ENCODE measurements at regions not wholly inside any gene's neighbourhood (a gene's known extent, or its start where the extent isn't known, plus 50 kb on each side); places are given as distances from the start of the nearest gene placed in this dataset.

DNA sequence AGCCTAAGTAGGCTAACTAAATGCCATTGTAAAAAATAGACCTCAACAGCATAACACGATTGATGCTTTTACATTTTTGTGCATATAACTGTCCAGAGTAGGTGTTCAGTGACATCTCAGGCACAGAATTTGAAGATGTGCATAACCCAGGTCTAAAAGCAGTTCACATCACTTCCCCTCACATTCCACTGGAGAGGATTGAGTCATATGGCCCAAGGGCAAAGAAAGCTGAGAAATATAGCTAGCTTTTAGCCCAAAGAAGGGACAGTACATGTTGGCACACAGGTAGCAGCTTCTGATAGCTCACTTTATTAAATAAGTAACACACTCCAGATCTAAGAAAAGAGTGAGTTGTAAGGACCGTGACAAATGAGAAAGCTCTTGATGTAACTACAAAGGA, 2259.5 kb upstream of the WWC1 start:
- no peak overlapping the region for H3K4me3 ChIP-seq (replicated peaks; ENCODE audit: low read depth, low read length)
- no peak for DNase-seq (ENCODE audit: extremely low read depth, insufficient read length)
- H3K36me3 ChIP-seq (ENCODE audit: control insufficient read depth, insufficient read depth, low read length): no peaks in the 10 kb centered on the region
- H3K27me3 ChIP-seq (replicated peaks; ENCODE audit: control insufficient read depth, insufficient read depth, low read length): no peaks in the 10 kb centered on the region
- TF ChIP-seq, protein P1, sequence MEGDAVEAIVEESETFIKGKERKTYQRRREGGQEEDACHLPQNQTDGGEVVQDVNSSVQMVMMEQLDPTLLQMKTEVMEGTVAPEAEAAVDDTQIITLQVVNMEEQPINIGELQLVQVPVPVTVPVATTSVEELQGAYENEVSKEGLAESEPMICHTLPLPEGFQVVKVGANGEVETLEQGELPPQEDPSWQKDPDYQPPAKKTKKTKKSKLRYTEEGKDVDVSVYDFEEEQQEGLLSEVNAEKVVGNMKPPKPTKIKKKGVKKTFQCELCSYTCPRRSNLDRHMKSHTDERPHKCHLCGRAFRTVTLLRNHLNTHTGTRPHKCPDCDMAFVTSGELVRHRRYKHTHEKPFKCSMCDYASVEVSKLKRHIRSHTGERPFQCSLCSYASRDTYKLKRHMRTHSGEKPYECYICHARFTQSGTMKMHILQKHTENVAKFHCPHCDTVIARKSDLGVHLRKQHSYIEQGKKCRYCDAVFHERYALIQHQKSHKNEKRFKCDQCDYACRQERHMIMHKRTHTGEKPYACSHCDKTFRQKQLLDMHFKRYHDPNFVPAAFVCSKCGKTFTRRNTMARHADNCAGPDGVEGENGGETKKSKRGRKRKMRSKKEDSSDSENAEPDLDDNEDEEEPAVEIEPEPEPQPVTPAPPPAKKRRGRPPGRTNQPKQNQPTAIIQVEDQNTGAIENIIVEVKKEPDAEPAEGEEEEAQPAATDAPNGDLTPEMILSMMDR (IDR thresholded peaks at IDR 0.05; ENCODE audit: insufficient read depth, low read length, poor library complexity, severe bottlenecking): no peak

DNA sequence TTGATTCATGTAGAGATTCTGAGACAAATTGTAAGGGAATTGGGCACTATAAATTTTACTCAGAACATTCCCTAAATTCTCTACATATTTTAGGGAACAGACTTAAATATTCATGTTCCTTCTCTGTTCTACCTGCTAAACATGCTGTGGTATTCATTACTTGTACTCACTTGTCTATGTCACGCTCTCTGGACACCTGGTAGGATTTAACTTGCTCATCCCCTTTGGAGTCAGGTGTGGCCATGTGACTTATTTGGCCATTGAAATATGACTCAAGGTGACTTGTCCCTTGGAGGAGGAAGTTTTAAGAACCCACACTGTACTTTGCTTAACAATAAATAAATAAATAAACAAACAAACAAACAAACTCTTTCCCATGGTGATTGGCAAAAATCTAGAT, 2258.8 kb upstream of the WWC1 start:
- H3K36me3 ChIP-seq (ENCODE audit: control insufficient read depth, insufficient read depth, low read length): no peaks in the 10 kb centered on the region
- TF ChIP-seq, protein P1 (IDR thresholded peaks at IDR 0.05; ENCODE audit: insufficient read depth, low read length, poor library complexity, severe bottlenecking): no peak
- no peaks in the 10 kb centered on the region for H3K27me3 ChIP-seq (replicated peaks; ENCODE audit: control insufficient read depth, insufficient read depth, low read length)
- no peak overlapping the region for H3K4me3 ChIP-seq (replicated peaks; ENCODE audit: low read depth, low read length)
- no peak for DNase-seq (ENCODE audit: extremely low read depth, insufficient read length)

DNA sequence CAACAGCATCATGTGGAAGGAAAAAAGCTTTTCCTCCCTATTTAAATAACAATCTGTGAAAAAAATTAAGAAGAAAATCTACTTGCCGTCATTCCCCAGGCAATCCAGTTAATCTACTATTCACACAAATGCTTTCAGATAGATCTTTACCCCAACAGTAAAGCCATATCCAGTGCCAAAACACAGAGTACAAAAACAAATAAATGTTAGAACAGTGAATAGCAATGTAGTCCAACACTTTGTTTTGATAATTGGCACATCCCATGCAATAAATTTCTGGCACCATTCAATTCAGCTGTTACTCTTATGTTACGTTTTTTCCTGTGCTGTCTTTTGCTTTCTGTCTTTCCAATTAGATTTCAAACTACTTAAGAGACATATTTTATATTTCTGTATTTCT, 2245.5 kb upstream of the WWC1 start:
- TF ChIP-seq, protein P1 (IDR thresholded peaks at IDR 0.05; ENCODE audit: insufficient read depth, low read length, poor library complexity, severe bottlenecking): no peak
- no peak for DNase-seq (ENCODE audit: extremely low read depth, insufficient read length)
- Histone ChIP-seq H3K36me3 (ENCODE audit: control insufficient read depth, insufficient read depth, low read length) (no peaks in the 10 kb centered on the region), H3K27me3 (replicated peaks; ENCODE audit: control insufficient read depth, insufficient read depth, low read length) (no peaks in the 10 kb centered on the region), H3K4me3 (replicated peaks; ENCODE audit: low read depth, low read length) (no peak overlapping the region)

DNA sequence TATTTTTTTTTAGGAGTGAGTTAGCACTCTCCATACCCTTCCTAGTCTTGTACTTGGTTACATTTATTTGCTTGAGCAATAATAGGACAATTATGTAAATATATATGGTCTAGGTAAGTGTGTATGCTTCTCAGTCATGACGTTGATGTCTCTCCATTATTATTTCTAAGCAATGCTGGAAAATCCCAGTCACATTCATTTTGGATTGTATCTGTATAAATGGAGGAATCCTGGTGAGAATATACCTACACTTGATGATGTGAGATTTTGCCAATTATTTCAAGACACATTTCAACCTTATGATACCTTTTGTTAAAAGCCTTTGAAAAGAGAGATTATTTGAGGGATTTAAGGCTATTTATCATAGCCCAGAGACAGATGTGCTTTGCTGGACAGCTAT, 2244.5 kb upstream of the WWC1 start:
- no peaks in the 10 kb centered on the region for H3K27me3 ChIP-seq (replicated peaks; ENCODE audit: control insufficient read depth, insufficient read depth, low read length)
- no peak for DNase-seq (ENCODE audit: extremely low read depth, insufficient read length)
- TF ChIP-seq, protein P1 (IDR thresholded peaks at IDR 0.05; ENCODE audit: insufficient read depth, low read length, poor library complexity, severe bottlenecking): no peak
- no peak overlapping the region for H3K4me3 ChIP-seq (replicated peaks; ENCODE audit: low read depth, low read length)
- no peaks in the 10 kb centered on the region for H3K36me3 ChIP-seq (ENCODE audit: control insufficient read depth, insufficient read depth, low read length)

DNA sequence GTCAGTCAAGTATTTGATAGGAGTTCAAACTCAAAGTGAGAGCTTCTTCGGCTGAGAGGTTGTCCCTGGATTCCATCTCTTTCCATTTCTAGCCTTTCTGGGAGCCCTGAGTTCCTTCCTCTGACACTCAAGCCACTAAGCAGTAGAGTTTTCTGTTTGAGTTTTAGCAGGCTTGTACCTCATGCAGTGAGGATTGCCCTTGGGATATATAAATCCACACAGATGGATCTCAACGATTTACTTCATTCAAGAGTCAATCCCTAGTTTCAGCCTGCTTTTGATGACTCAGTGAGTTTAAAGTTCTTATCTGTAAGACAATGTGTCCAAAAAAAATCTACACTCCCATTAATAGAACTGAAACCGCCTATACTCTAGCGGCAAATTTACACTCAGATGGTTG, 2240.9 kb upstream of the WWC1 start:
- TF ChIP-seq, protein P1 (IDR thresholded peaks at IDR 0.05; ENCODE audit: insufficient read depth, low read length, poor library complexity, severe bottlenecking): no peak
- no peaks in the 10 kb centered on the region for H3K27me3 ChIP-seq (replicated peaks; ENCODE audit: control insufficient read depth, insufficient read depth, low read length)
- H3K36me3 ChIP-seq (ENCODE audit: control insufficient read depth, insufficient read depth, low read length): no peaks in the 10 kb centered on the region
- DNase-seq (ENCODE audit: extremely low read depth, insufficient read length): no peak
- no peak overlapping the region for H3K4me3 ChIP-seq (replicated peaks; ENCODE audit: low read depth, low read length)

DNA sequence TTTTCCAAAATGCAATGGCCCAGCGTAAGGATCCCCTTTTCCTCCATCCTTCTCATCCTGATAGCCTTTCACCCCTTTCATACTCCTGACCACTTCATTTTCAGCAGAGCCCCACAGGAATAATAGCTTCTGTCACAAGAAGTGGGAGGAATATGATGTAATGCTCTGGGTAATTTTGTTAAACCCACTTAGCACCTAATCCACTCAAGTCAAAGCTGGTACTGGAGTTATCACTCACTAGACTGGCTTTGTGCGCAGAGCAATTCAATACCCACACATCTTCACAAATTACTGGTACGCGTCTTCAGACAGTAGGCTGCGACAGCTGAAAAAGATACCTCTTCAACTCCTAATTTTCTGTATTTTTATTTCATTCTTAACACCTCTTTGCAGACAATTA, 2232.8 kb upstream of the WWC1 start:
- TF ChIP-seq, protein P1 (IDR thresholded peaks at IDR 0.05; ENCODE audit: insufficient read depth, low read length, poor library complexity, severe bottlenecking): no peak
- H3K27me3 ChIP-seq (replicated peaks; ENCODE audit: control insufficient read depth, insufficient read depth, low read length): no peaks in the 10 kb centered on the region
- no peak for DNase-seq (ENCODE audit: extremely low read depth, insufficient read length)
- no peak overlapping the region for H3K4me3 ChIP-seq (replicated peaks; ENCODE audit: low read depth, low read length)
- no peaks in the 10 kb centered on the region for H3K36me3 ChIP-seq (ENCODE audit: control insufficient read depth, insufficient read depth, low read length)
